ENCODE measurements at regions not wholly inside any gene's neighbourhood (a gene's known extent, or its start where the extent isn't known, plus 50 kb on each side); places are given as distances from the start of the nearest gene placed in this dataset.

DNA sequence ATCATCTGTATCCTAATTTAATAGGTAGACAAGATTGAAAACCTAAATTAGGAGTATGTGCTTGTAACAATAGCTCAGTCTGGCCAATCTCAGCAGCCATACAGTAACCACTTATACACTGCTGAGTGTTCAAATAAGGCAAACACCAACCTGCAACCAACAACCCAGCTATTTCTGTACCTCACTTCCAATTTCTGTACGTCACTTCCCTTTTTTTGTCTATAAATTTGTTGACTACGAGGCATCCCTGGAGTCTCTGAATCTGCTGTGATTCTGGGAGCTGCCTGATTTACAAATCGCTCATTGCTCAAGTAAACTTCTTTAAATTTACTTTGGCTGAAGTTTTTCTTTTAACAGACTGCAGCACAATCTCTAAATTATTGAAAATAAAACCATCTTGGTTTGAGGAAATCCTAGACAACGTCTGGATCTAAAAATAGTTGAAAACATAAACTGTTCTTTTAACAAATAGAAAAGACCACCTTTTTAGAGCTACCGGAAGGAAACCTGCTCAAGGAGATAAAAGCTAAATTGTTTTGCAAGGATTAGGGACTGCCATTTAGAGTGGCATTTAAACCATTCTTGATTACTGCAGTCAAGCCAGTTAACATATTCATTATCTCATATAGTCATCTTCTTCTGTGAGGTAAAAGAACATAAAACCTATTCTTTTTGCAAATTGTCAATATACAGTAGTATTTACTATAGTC is 778.1 kb downstream of the SH3BGRL start:
- TF ChIP-seq POLR2A (IDR thresholded peaks at IDR 0.05; ENCODE audit: low read length) (no peak), GATA1 (IDR thresholded peaks at IDR 0.05; ENCODE audit: low read depth, low read length) (no peak)

All from erythroblast (primary cell).